ENCODE measurements at regions not wholly inside any gene's neighbourhood (a gene's known extent, or its start where the extent isn't known, plus 50 kb on each side); places are given as distances from the start of the nearest gene placed in this dataset.

DNA sequence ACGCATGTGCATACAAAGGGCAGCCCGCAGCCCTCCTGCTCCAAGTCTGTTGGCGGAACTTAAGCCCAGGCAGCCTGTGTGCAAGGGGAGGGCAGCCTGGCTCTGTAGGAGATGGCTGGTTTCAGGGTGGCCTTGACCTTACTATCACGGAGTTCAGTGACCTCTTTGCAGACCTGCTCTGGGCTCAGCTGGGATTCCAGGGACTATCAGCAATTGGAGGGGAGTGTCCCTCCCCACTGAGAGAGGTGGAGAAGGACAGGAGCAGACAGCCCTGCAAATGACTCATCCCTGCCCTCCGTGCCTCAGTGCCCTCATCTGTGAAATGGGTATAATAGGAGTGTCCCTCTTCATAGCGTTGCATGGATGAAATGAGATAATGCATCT is 66.2 kb upstream of the DLK1 start:
- TF ChIP-seq, protein P1, sequence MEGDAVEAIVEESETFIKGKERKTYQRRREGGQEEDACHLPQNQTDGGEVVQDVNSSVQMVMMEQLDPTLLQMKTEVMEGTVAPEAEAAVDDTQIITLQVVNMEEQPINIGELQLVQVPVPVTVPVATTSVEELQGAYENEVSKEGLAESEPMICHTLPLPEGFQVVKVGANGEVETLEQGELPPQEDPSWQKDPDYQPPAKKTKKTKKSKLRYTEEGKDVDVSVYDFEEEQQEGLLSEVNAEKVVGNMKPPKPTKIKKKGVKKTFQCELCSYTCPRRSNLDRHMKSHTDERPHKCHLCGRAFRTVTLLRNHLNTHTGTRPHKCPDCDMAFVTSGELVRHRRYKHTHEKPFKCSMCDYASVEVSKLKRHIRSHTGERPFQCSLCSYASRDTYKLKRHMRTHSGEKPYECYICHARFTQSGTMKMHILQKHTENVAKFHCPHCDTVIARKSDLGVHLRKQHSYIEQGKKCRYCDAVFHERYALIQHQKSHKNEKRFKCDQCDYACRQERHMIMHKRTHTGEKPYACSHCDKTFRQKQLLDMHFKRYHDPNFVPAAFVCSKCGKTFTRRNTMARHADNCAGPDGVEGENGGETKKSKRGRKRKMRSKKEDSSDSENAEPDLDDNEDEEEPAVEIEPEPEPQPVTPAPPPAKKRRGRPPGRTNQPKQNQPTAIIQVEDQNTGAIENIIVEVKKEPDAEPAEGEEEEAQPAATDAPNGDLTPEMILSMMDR (IDR thresholded peaks at IDR 0.05; ENCODE audit: low read depth, low read length), result no peak
- no peak for TF ChIP-seq POLR2A (IDR thresholded peaks at IDR 0.05; ENCODE audit: extremely low read depth, insufficient read length)
- no peak for TF ChIP-seq MYC (IDR thresholded peaks at IDR 0.05; ENCODE audit: low read depth, low read length)
- TF ChIP-seq, protein P2, sequence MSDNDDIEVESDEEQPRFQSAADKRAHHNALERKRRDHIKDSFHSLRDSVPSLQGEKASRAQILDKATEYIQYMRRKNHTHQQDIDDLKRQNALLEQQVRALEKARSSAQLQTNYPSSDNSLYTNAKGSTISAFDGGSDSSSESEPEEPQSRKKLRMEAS (IDR thresholded peaks at IDR 0.05; ENCODE audit: low read depth, low read length), result no peak

All from NB4 (cell line).